Activated CD8-positive, alpha-beta memory T cell treated with anti-CD3 and anti-CD28 coated beads, Interleukin-2, amount 50 U/mL, for 1 hour (primary cell): ENCODE measurements at regions not wholly inside any gene's neighbourhood (a gene's known extent, or its start where the extent isn't known, plus 50 kb on each side); places are given as distances from the start of the nearest gene placed in this dataset.

Experiments
- DNase-seq: peaks from one replicate; pipeline ENCODE4 v3.0.0-alpha.2; 2020; ENCODE audit errors: extremely low read depth

DNA sequence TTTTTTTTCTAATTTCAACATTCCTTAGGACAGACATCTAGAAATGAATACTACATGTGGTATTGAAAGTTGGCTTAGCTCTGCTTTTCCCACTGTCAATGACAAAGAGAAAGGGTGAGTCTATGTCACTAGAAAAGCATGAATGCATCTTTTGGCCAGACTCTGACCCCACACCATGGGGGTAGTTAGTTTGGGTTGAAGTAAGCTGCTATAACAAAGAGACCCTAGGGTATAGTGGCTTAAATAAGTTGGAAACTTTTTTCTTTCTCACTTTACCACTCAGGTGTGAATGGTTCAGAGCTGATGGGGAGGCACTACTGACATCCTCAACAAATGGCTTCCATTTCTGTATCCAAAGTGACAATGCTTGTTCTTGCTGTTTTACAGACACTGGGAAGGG is 161.5 kb downstream of the DLEU7 start:
- DNase-seq = no peak

- no peak for DNase-seq
These were observed 160.5 kb downstream of the DLEU7 start for GRCh38 chr13:50682966-50683365.

DNA sequence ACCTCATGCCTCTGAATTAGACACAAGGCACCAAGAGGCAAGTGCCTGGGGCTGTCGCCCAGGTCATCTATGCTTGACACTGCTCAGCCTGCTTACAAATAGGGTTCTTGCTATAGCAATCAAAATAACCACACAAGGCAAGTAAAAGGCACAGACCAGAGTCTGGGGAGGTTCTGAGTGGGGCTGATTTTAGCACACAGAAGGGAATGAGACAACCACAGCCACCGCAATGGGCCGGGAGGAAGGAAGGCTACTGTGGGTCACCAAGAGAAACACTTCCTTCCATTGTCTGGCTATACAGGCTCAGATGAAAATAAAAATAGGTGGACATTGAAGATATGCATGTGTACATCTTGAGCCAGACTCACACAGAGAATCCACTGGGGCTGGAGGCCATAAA is 159.1 kb downstream of the DLEU7 start:
- no peak for DNase-seq

DNA sequence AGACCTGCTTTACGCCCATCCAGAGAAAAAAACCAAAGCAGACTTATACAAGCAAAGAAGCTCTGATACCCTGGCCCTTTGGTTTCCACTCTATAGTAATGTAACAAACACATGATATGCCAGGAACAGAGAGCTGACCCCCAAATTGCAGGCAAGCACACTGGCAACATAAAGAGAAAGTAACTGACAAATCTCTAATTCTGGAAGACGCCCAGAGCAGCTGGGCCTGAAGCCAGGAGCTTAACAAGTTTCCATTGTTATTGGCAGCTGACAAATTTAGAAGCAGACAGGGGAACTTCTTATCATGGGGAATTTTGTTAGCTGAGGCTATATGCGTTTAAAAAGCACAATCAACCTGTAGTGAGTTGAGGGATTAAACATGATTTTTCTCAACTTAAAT is 158.0 kb downstream of the DLEU7 start:
- DNase-seq = no peak

GRCh38 chr13:50685956-50686355 is 157.5 kb downstream of the DLEU7 start:
- DNase-seq = no peak

- DNase-seq = no peak
These were observed 156.9 kb downstream of the DLEU7 start for GRCh38 chr13:50686551-50686950.

GRCh38 chr13:50687545-50687944 is 155.9 kb downstream of the DLEU7 start:
- DNase-seq = no peak

DNA sequence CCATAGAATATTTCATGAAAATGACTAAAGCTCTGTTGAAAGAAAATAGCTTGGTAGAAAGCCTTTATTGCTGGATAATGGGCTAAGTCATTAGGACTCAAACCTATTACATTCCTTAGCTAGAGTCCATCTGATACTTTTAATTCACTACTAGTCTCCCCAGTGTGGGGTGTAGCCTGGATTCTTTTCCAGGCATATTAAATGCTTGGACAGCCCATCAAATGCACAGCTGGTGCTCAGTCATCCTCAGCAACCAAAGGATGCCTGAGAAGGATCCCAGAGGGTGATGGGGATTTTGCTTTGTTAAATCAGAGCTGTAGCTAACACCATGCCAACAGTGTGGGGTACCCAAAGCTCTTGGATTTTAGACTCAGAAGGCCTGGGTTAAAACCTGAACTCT is 153.5 kb downstream of the DLEU7 start:
- DNase-seq = no peak

GRCh38 chr13:50691176-50691680 is 152.3 kb downstream of the DLEU7 start:
- DNase-seq = no peak

- DNase-seq = no peak
These were observed 151.7 kb downstream of the DLEU7 start for GRCh38 chr13:50691681-50692263.

GRCh38 chr13:50692396-50692915 is 151.0 kb downstream of the DLEU7 start:
- no peak for DNase-seq

DNA sequence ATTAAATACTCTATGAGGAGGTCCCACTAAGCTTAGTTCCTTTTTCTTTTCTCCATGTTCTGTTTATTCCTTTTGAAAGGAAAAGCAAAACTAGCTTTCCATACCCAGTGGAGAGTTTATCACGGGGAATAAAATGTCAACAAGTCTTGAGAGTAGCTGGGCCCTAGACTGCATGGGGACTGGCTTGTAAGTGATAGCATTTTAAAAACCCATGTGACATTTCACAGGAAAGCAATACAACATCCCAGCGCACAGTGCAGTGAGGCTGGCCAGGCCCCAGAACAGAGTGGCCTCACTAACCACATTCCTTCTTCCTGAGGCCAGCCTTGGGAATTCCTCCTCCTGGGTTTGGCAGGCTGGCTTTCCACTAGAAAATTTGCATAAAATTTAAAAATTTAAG is 149.8 kb downstream of the DLEU7 start:
- DNase-seq = no peak

- DNase-seq = no peak
These were observed 145.5 kb downstream of the DLEU7 start for GRCh38 chr13:50697746-50698539.

DNA sequence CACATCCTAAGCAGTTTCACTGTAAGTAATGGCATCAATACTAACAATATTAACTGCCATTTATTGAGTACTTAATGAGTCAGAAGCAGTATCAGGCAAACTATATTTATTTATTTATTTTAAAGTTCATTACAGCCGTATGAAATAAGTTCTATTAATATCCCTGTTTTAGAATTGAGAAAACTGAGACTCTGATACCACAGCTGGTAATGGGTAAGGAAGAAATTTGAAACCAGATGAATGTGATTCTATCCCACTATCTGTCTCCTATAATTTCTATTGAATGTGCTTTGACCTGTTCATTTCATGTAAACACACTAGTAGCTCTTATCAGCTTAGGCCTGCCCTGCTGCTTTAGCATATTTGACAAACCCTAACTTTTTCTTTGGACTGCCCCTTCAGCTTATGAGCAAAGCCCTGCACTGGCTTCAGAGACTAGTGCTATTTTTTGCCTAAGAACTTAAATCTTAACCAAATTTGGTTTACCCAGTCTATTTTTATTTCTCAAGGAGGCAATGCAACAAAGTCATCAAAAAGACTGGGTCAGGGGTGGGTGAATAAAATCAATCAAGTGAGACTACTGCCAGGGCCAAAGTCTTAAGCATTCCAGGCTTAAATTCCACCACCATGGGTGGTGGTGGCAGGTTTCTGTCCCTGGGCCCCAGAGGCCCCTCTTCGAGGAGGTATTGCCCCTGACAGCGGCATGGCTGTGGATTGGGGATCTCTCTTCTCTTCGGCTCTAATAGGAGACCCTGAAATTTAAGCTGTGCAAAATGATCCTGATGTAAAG is 143.4 kb downstream of the DLEU7 start:
- no peak for DNase-seq

DNA sequence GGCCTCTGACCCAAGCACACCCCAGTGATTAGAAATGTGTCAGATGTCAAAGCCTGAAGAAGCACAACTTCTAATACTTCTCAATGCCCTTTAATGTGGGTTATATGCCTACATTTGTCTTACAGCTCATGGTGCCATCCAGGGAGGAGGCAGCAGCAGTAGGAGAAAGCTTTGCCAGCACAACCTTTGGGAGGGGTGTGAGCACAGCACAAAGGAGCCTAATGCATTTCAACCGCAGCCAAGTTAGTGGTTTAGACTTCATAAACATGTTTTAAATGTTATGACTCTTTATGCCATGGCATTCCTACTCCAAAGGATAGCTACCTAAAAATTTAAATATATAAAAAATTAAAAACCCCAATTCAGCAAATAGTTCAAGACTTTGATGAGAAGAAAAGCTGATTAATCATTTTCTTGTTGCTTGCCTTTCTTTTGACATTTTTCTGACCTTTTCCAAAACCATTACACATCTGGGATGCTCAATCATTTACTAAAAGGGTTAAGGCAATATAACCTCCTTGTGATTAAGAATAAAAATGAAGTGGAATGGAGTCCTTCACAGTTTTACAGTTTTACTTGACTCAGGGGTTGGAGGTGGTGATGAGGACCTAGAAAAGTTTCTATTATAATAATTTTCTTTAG is 142.7 kb downstream of the DLEU7 start:
- DNase-seq = no peak

- no peak for DNase-seq
These were observed 142.0 kb downstream of the DLEU7 start for GRCh38 chr13:50701469-50701868.

DNA sequence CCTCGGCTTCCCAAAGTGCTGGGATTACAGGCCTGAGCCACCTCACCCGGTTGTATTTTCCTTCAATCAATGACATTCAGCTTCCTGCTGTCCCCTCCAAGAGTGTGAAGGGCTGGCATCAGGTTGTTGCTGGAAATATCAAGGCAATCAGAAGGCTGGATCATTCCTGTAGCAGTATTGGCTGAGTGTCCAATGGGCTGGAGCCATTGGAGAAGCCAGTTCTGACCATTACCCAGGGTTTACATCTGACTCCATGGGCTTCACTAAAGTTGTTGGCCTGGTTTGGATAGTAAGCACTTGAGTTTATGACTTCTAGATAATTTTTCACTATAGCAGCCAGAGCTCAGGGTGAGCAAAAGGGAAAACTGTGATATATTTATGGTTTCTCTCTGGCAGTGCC is 137.0 kb downstream of the DLEU7 start:
- no peak for DNase-seq

- no peak for DNase-seq
These were observed 135.9 kb downstream of the DLEU7 start for GRCh38 chr13:50707628-50708027.

DNA sequence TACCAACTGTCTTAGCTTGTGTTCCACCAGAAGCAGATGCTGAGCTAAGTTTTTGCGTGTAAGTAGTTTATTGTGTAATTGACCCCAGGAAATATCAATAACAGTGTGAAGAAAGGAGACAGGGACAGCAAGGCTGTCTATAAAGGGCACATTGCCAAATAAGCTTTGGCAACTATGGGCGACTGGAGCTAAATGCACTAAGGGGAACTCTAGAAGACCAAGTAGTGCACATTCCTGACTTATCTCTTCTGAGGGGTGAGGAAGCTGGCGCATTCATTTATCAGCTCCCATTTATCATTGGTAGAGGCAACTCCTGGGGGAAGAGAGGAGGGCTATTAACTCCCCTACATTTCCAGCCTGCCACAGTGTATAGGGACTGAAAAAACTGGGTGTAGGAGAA is 135.0 kb downstream of the DLEU7 start:
- DNase-seq = no peak

GRCh38 chr13:50709058-50709457 is 134.4 kb downstream of the DLEU7 start:
- no peak for DNase-seq

DNA sequence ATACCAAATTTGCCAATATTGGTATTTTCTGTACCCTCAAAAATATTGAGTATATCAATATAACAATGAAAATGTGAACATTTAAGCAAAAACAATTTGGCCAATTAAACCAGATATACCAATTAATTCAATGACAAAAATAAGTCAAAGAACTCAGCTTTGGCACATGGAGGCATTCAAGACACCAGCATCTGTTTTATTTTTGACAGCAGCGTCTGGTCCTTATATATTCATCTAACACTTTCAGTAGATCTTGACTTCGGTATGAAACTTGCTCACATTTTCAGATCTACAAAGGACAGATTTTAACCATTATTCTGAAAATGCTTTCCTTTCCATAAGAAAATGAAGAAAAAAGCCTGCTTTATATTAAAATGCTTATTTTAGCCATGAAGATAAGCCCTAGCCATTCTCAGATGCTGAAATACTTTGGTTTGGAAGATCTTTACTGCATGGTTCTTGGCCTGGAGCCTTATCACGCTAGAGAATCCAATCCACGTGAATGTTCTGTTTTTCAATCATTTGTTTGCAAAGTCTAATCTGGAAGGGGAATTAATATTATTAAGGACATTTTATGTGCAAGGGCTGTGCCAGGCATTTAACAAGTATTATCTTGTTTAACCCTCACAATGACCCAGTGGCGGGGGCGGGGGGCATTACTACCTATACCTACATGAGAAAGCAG is 132.2 kb downstream of the DLEU7 start:
- no peak for DNase-seq
